D721Med (cell line): ENCODE measurements at regions not wholly inside any gene's neighbourhood (a gene's known extent, or its start where the extent isn't known, plus 50 kb on each side); places are given as distances from the start of the nearest gene placed in this dataset.

Source experiments
- DNase-seq: peaks from one replicate; pipeline ENCODE4 v3.0.0; 2011; ENCODE audit warnings: low spot score; ENCODE audit not compliant: insufficient read length
- FAIRE-seq: peaks from 2 replicates; lab custom pipeline; 2011; peaks lifted over from hg19 to GRCh38; lab: Jason Lieb, UNC
- TF ChIP-seq, protein P1 (sequence below): IDR thresholded peaks from 2 replicates; pipeline ENCODE4 v1.5.1; 2012; ENCODE audit warnings: mild to moderate bottlenecking, control low read depth; ENCODE audit not compliant: insufficient read depth; ENCODE audit errors: missing control alignments

- DNase-seq (no peak), FAIRE-seq (no peak)
- TF ChIP-seq, protein P1, sequence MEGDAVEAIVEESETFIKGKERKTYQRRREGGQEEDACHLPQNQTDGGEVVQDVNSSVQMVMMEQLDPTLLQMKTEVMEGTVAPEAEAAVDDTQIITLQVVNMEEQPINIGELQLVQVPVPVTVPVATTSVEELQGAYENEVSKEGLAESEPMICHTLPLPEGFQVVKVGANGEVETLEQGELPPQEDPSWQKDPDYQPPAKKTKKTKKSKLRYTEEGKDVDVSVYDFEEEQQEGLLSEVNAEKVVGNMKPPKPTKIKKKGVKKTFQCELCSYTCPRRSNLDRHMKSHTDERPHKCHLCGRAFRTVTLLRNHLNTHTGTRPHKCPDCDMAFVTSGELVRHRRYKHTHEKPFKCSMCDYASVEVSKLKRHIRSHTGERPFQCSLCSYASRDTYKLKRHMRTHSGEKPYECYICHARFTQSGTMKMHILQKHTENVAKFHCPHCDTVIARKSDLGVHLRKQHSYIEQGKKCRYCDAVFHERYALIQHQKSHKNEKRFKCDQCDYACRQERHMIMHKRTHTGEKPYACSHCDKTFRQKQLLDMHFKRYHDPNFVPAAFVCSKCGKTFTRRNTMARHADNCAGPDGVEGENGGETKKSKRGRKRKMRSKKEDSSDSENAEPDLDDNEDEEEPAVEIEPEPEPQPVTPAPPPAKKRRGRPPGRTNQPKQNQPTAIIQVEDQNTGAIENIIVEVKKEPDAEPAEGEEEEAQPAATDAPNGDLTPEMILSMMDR = no peak
Measured at GRCh38 chr7:125599387-125599786, 669.8 kb upstream of the POT1 start.

- TF ChIP-seq, protein P1 = no peak
- FAIRE-seq (no peak), DNase-seq (no peak)
Measured at GRCh38 chr7:125592331-125592730, 662.7 kb upstream of the POT1 start.

- DNase-seq = no peak
- TF ChIP-seq, protein P1 = no peak
- FAIRE-seq = no peak
Measured at GRCh38 chr7:125573126-125573525, 643.5 kb upstream of the POT1 start.

DNA sequence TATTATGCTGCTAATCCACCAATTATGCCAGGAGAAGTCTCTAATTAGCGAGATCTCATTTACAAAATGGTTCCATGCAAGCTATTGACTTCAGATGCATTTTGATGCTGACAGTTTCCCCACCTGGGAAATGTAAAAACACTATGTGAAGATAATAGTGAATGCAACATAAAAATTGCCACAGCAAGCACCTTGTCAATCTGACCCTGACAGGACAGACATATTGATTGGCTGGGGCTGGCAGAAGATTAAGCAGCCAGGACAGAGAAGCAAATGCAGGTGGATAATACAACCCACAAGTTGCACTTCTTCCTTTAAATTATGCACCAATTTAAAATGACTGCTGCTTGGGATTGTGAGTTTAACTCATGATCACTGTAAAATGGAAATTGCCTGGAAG is 642.8 kb upstream of the POT1 start:
- TF ChIP-seq, protein P1 = no peak
- DNase-seq = no peak
- FAIRE-seq = peak; percentile 60

GRCh38 chr7:125568799-125569198 is 639.2 kb upstream of the POT1 start:
- TF ChIP-seq, protein P1 = no peak
- FAIRE-seq (peak; percentile 25), DNase-seq (no peak)

- FAIRE-seq (no peak), DNase-seq (no peak)
- TF ChIP-seq, protein P1 = no peak
Measured at GRCh38 chr7:125567686-125568085, 638.1 kb upstream of the POT1 start.

GRCh38 chr7:125563964-125564529 is 634.4 kb upstream of the POT1 start:
- TF ChIP-seq, protein P1 = no peak
- DNase-seq (no peak), FAIRE-seq (no peak)
